ENCODE measurements at regions not wholly inside any gene's neighbourhood (a gene's known extent, or its start where the extent isn't known, plus 50 kb on each side); places are given as distances from the start of the nearest gene placed in this dataset.
"Not testable (repeated sequence)": the region's sequence is repeated elsewhere in the genome, so short reads cannot be mapped to it uniquely, and the experiment has no call there.

GRCh38 chr6:82549480-82549879 lies 185.9 kb downstream of the TPBG start:
- not testable (repeated sequence) for TF ChIP-seq CTCF (IDR thresholded peaks at IDR 0.05; ENCODE audit: insufficient read depth, low read depth, low read length); EZH2 (IDR thresholded peaks at IDR 0.05; ENCODE audit: insufficient read depth, low read length)
